HAP-1 (cell line): ENCODE measurements at regions not wholly inside any gene's neighbourhood (a gene's known extent, or its start where the extent isn't known, plus 50 kb on each side); places are given as distances from the start of the nearest gene placed in this dataset.

Experiments
- DNase-seq, 2 experiments: peaks; one replicate each; pipeline ENCODE4 v3.0.0-alpha.2; 2016 to 2020; ENCODE audit warnings: low spot score in 2 of 2
- H3K27me3 ChIP-seq: fragments of 250-450 bp; sonication (Bioruptor Pico); 2 replicates; pipeline ENCODE4 v1.5.1; 2020; ENCODE audit warnings: low read depth, mild to moderate bottlenecking, moderate library complexity
- H3K36me3 ChIP-seq: fragments of 250-450 bp; sonication (Bioruptor Pico); replicated peaks from 2 replicates; pipeline ENCODE4 v1.5.1; 2020; ENCODE audit warnings: mild to moderate bottlenecking
- H3K4me1 ChIP-seq: fragments of 250-450 bp; sonication (Bioruptor Pico); 2 replicates; pipeline ENCODE4 v1.5.1; 2020; ENCODE audit warnings: mild to moderate bottlenecking
- H3K4me3 ChIP-seq: fragments of 250-450 bp; sonication (Bioruptor Pico); 2 replicates; pipeline ENCODE4 v1.5.1; 2020; ENCODE audit warnings: mild to moderate bottlenecking, moderate library complexity
- H3K9me3 ChIP-seq: fragments of 250-450 bp; sonication (Bioruptor Pico); 2 replicates; pipeline ENCODE4 v1.5.1; 2020; ENCODE audit warnings: mild to moderate bottlenecking, moderate library complexity
- in situ Hi-C: fragments of 300-500 bp; cut with MboI; formaldehyde crosslinking; loops from 3 replicates; pipeline ENCODE4 v1.14.3; 2020; ENCODE audit warnings: low sequenced_read_pairs, inconsistent platforms, mixed read lengths

DNA sequence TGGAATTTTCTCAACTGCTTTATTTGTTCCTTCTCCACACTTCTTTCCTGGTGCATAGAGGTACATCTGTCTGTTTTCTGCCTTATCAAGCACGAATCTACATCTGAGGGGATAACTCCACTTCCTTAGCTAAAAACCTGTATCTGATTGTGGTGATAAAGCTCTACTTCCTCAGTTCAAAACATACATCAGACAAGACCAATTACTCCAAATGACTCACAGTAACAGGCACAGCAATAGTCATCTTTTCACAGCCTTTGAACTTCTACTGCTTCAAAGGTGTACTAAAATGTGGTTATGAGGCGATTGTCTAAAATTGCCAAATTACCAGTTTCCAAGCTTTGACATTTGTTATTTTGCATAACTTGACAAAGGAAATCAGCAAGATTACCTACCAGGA is 803.6 kb upstream of the ZEB2 start:
- Histone ChIP-seq H3K36me3 (no peaks in the 10 kb centered on the region), H3K4me3 (no peak overlapping the region), H3K9me3 (no peaks in the 10 kb centered on the region; the same call in 1 of the 2 replicates), H3K27me3 (no peaks in the 10 kb centered on the region), H3K4me1 (no peaks in the 10 kb centered on the region)
- no peak for DNase-seq
- in situ Hi-C loops, result no loop called here

DNA sequence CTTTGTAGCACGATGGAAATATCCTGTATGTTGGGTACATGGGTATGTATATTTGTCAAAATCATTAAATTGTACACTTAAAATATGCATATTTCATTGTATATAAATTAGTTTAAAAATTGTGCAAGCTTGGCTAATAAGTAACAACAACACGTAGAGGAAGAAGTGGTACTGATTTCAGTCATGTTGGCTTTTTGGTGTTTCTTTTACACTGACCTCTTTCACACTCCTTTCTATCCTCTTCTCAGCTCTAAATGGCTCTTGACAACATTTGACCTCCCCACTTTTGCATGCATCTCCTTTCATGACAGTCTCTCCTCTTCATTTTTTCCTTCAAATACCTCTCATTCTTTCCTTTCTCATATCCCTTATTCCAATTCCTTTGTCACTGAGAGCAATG is 801.4 kb upstream of the ZEB2 start:
- Histone ChIP-seq H3K36me3 (no peaks in the 10 kb centered on the region), H3K9me3 (no peaks in the 10 kb centered on the region; the same call in 1 of the 2 replicates), H3K27me3 (no peaks in the 10 kb centered on the region), H3K4me3 (no peak overlapping the region), H3K4me1 (no peaks in the 10 kb centered on the region)
- in situ Hi-C loops, result no loop called here
- DNase-seq, result no peak

DNA sequence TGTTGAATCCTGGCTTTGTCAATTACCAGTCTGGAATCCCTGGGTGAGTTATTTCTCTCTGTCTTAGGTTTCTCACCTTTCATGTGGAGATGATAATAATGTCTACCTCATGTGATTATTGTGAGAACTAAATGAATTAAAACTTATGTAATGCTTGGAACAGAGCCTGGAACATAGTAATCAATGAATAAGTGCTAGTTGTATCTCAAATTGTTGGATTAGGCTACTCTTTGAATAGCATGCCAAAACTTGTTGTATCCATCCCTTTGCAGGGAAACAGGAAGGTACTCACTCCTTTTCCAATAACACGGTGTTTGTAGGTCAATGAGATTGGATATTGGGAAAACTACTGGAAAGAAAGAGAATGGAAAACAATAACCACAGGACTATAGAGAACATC is 796.6 kb upstream of the ZEB2 start:
- no peaks in the 10 kb centered on the region for H3K4me1 ChIP-seq
- no peaks in the 10 kb centered on the region for H3K36me3 ChIP-seq
- no peaks in the 10 kb centered on the region for H3K27me3 ChIP-seq
- H3K4me3 ChIP-seq, result no peak overlapping the region
- in situ Hi-C loops, result no loop called here
- no peaks in the 10 kb centered on the region; the same call in 1 of the 2 replicates for H3K9me3 ChIP-seq
- no peak for DNase-seq

DNA sequence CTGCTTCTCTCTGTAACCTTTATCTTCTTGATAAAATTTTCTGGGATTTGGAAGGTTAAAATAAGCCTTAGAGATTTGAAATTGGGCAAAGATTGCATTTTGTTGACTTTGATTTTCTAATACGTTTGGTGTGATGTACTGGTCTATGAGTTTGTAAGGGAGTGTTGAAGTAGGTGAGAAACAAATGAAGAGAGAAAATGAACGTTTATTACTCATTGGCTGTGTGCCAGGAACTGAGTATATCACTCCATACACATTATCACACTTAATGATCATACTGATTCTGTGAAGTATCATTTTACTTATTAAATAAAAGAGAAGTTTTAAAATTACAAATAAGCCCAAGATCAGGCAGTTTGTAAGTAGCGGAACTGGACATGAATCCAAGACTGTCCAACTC is 795.1 kb upstream of the ZEB2 start:
- Histone ChIP-seq H3K4me3 (no peak overlapping the region), H3K27me3 (no peaks in the 10 kb centered on the region), H3K9me3 (no peaks in the 10 kb centered on the region; the same call in 1 of the 2 replicates), H3K4me1 (no peaks in the 10 kb centered on the region), H3K36me3 (no peaks in the 10 kb centered on the region)
- in situ Hi-C loops, result no loop called here
- DNase-seq, result no peak

DNA sequence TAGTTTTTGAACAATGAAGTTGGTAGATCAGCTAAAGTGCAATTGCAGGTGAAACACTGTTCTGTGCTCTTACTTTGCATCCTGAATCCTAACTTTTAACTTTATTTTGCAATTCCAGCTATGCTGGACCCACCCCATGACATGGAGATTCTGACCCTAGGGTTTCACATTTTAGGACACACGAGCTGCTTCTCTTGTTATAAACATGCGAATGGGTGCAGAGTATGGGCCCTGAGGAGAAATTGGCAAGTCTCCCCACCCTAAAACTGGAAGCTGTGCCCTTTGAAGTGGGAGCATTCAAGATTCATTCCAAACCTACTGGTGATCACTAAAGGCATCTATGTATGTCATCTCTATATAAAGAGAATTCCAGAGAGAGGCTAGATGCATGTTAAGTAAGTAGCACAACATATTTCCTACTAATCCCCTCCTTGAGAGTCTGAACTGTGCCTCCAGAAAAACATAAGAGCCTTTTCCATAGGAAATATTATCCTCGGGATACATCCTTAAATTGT is 794.3 kb upstream of the ZEB2 start:
- Histone ChIP-seq H3K4me1 (no peaks in the 10 kb centered on the region), H3K9me3 (no peaks in the 10 kb centered on the region; the same call in 1 of the 2 replicates), H3K36me3 (no peaks in the 10 kb centered on the region), H3K4me3 (no peak overlapping the region), H3K27me3 (no peaks in the 10 kb centered on the region)
- in situ Hi-C loops, result no loop called here
- DNase-seq, result no peak

DNA sequence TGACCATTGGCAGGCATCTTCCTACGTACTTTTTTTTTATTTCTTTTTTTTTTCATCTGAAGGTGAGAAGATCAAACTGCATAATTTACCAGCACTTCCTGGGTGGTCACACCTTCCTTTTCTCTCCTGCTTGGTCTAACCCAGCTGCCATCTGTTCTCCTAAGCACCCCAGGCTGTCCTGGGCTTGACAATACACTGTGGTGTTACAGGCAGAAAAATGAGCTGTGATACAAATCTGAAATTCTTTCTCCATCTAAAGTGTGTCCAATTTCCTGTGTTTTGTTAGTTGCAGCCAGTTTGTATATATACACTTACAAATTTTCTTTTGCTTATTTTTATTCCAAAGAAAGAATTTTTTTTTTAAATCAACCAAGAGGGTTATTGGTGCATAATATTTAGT is 786.0 kb upstream of the ZEB2 start:
- in situ Hi-C loops, result no loop called here
- Histone ChIP-seq H3K9me3 (no peaks in the 10 kb centered on the region), H3K27me3 (no peaks in the 10 kb centered on the region), H3K4me3 (no peak overlapping the region), H3K36me3 (no peaks in the 10 kb centered on the region), H3K4me1 (no peaks in the 10 kb centered on the region)
- no peak for DNase-seq

DNA sequence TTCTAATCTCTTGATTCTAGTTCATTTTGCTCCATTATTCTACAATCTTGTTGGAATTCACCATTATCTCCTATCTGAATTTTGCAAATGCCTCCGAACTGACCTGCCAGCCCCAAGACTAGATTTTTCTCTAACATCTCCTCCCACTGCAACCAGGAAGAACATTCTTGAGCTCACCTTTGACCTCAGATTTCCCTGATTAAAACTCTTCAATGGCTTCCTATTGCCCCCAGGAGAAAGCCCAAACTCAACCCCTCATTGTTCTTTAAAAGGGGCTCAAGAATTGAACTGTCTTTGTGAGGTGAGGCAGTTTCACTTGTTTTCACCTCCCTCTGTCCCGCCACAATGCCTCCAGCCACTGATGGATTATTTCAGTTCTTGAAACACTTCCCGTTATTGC is 784.6 kb upstream of the ZEB2 start:
- DNase-seq, result no peak
- Histone ChIP-seq H3K9me3 (no peaks in the 10 kb centered on the region), H3K36me3 (no peaks in the 10 kb centered on the region), H3K4me1 (no peaks in the 10 kb centered on the region), H3K4me3 (no peak overlapping the region), H3K27me3 (no peaks in the 10 kb centered on the region)
- in situ Hi-C loops, result no loop called here

DNA sequence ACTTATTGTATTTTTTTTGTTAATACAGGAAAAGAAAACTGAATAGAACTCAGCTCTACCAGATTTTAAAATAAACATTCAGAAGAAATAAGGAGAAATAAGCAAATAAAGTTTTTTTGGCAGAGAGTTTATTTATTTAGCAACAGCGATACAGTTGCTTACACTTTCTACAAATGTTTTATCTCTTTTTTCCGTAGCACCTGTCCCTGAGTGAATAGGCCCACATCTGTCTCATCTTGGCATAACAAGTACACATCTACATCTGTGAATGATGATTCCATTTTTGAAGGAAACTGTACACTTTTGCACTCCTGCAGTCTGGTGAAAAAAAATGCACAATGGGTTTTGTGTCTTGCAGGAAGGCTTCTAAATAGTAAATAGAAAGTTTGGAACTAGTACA is 783.6 kb upstream of the ZEB2 start:
- in situ Hi-C loops, result no loop called here
- no peak for DNase-seq
- H3K27me3 ChIP-seq, result no peaks in the 10 kb centered on the region

DNA sequence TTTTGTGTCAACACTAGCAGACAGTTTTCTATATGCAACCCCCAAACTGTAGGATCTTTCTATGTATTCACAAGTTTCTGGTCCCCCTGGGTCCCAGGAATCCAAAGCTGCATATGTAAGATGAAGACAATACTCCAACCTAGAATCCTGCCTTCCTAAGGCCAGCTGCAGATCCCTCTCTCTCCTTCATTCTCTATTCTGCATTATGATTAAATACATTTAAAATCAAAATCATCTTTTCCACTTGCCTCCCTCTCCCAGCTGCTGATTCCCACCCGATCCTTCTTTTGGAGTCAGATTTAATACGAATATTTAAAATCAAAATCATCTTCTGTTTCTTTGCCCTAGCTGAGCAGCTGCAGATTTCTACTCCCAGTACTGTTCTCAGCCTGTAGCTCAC is 783.0 kb upstream of the ZEB2 start:
- in situ Hi-C loops, result no loop called here
- Histone ChIP-seq H3K9me3 (no peaks in the 10 kb centered on the region), H3K4me3 (no peak overlapping the region), H3K36me3 (no peaks in the 10 kb centered on the region), H3K4me1 (no peaks in the 10 kb centered on the region), H3K27me3 (no peaks in the 10 kb centered on the region)
- DNase-seq, result no peak

More for the DNA sequence above, 783.6 kb upstream of the ZEB2 start:
- Histone ChIP-seq H3K36me3 (no peaks in the 10 kb centered on the region), H3K4me3 (no peak overlapping the region), H3K4me1 (no peaks in the 10 kb centered on the region), H3K9me3 (no peaks in the 10 kb centered on the region)

DNA sequence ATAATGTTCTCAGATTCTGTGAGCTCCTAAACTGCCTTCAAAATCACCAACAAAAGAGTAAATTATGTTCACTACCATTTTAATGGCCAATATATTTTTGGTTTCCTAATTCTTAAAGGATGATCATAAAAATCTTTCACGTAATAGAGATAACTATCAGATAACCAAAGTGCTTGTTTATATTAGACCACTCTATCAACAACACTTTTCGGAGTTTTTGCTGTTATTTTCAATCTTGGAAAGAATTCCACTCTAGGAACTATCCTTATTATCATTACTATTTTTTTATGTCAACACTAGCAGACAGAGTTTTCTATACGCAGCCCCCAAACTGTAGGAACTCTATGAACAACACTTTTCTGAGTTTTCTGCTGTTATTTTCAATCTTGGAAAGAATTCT is 782.5 kb upstream of the ZEB2 start:
- in situ Hi-C loops, result no loop called here
- Histone ChIP-seq H3K36me3 (no peaks in the 10 kb centered on the region), H3K4me3 (no peak overlapping the region), H3K4me1 (no peaks in the 10 kb centered on the region), H3K9me3 (no peaks in the 10 kb centered on the region), H3K27me3 (no peaks in the 10 kb centered on the region)
- no peak for DNase-seq

DNA sequence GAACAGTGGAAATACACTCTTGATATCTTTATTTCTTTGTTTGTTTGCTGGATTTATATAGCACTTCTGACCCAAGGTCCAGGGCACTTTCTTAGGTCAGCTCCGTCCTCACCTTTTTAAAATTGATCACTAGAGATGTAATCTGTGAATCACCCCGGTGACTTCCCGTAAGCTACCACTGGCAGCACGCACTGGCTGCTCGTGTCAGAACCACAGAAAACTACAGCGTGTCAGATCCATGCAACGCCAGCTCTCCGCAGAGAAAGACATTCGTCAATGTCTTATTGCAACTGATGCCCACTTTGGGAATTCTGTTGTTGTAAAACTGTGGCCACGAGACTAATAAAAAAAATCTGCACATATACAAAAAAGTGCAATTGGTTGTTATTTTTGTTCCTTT is 779.4 kb upstream of the ZEB2 start:
- no peak for DNase-seq
- Histone ChIP-seq H3K9me3 (no peaks in the 10 kb centered on the region), H3K27me3 (no peaks in the 10 kb centered on the region), H3K36me3 (no peaks in the 10 kb centered on the region), H3K4me3 (no peak overlapping the region), H3K4me1 (no peaks in the 10 kb centered on the region)
- in situ Hi-C loops, result no loop called here

DNA sequence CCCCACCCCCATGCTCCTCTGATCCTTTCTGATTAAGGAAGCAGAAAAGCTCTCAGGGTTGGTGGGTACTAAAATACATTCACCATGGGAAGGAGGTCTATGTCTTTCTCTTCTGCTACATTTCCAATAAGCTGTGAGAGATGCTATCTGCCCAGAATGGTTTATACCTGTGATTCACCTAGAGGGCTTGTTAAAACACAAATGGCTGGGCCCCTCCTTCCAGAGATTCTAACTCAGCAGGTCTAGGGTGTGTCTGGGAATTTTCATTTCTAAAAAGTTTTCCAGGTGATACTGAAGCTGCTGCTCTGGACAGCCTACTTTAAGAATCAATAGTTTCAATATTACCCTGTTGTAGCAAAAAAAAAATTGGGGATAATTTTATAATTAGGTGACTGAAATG is 772.2 kb upstream of the ZEB2 start:
- Histone ChIP-seq H3K27me3 (no peaks in the 10 kb centered on the region), H3K9me3 (no peaks in the 10 kb centered on the region), H3K4me3 (no peak overlapping the region), H3K4me1 (no peaks in the 10 kb centered on the region), H3K36me3 (no peaks in the 10 kb centered on the region)
- in situ Hi-C loops, result no loop called here
- no peak for DNase-seq

DNA sequence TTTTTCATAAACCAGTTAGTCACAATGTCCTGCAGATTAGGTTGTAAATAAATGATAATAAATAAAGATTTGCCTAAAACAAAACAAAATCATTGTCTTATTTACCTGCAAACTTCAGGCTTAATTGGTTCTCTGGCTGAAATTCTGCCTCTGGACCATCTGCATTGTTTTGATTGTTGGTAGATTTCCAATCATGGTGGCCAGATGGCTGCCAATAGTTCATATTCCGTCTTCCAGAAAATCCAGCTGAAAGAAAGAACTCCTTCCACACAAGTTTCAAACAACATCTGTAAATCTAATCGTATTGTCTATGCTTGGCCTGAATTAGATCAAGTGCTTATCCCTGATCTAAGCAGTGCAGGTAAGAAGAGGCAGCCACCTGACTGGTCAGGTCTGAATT is 771.1 kb upstream of the ZEB2 start:
- H3K4me1 ChIP-seq, result no peaks in the 10 kb centered on the region
- no peaks in the 10 kb centered on the region for H3K36me3 ChIP-seq
- no peaks in the 10 kb centered on the region for H3K9me3 ChIP-seq
- H3K27me3 ChIP-seq, result no peaks in the 10 kb centered on the region
- DNase-seq, result no peak
- H3K4me3 ChIP-seq, result no peak overlapping the region
- in situ Hi-C loops, result no loop called here

DNA sequence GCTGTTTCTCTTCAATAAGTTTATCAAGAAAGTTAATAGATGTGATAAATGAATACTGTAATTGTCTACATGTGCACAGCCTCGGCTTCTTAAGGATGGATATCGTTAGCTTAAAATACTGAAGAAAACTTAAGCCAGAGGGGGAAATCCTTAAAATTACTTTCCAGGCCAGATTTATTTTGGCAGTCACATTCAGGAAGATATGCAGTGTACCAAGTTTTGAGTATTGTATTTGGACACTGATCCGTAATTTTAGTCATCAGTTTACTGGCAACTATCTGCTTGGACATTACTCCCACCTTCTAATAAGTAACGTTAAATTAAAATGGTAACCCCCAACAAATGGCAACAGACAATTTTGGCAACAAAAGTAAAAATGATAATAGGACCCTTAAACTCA is 770.0 kb upstream of the ZEB2 start:
- H3K27me3 ChIP-seq, result no peaks in the 10 kb centered on the region
- no peaks in the 10 kb centered on the region for H3K4me1 ChIP-seq
- in situ Hi-C loops, result no loop called here
- DNase-seq, result no peak
- no peaks in the 10 kb centered on the region for H3K9me3 ChIP-seq
- no peak overlapping the region for H3K4me3 ChIP-seq
- no peaks in the 10 kb centered on the region for H3K36me3 ChIP-seq
